ENCODE measurements at regions not wholly inside any gene's neighbourhood (a gene's known extent, or its start where the extent isn't known, plus 50 kb on each side); places are given as distances from the start of the nearest gene placed in this dataset.

GRCh38 chr10:2680821-2681220 is 386.5 kb upstream of the PFKP start:
- H3K36me3 ChIP-seq, result no peaks in the 10 kb centered on the region
- H3K27ac ChIP-seq, result no peak overlapping the region
- no peak for DNase-seq (ENCODE audit: low read depth in 1 of 2, low spot score in 1 of 2)
- no peaks in the 10 kb centered on the region for H3K9me3 ChIP-seq (ENCODE audit: low read depth)
- TF ChIP-seq CTCF (IDR thresholded peaks at IDR 0.05; ENCODE audit: low read depth, low read length), result no peak
- H3K4me1 ChIP-seq (ENCODE audit: low read depth), result no peaks in the 10 kb centered on the region
- peaks cover 2% of the 10 kb centered on the region for H3K27me3 ChIP-seq
- no peak overlapping the region for H3K4me3 ChIP-seq

GRCh38 chr10:2679646-2680045 is 387.7 kb upstream of the PFKP start:
- H3K4me3 ChIP-seq, result no peak overlapping the region
- H3K27me3 ChIP-seq, result no peaks in the 10 kb centered on the region
- H3K36me3 ChIP-seq, result no peaks in the 10 kb centered on the region
- no peaks in the 10 kb centered on the region for H3K4me1 ChIP-seq (ENCODE audit: low read depth)
- no peak for TF ChIP-seq CTCF (IDR thresholded peaks at IDR 0.05; ENCODE audit: low read depth, low read length)
- no peaks in the 10 kb centered on the region for H3K9me3 ChIP-seq (ENCODE audit: low read depth)
- no peak overlapping the region for H3K27ac ChIP-seq
- no peak for DNase-seq (ENCODE audit: low read depth in 1 of 2, low spot score in 1 of 2)

- no peak for TF ChIP-seq CTCF (IDR thresholded peaks at IDR 0.05; ENCODE audit: low read depth, low read length)
- H3K4me1 ChIP-seq (ENCODE audit: low read depth), result no peaks in the 10 kb centered on the region
- no peaks in the 10 kb centered on the region for H3K27me3 ChIP-seq
- no peak for DNase-seq (ENCODE audit: low read depth in 1 of 2, low spot score in 1 of 2)
- H3K36me3 ChIP-seq, result no peaks in the 10 kb centered on the region
- H3K9me3 ChIP-seq (ENCODE audit: low read depth), result no peaks in the 10 kb centered on the region
- no peak overlapping the region for H3K27ac ChIP-seq
- H3K4me3 ChIP-seq, result no peak overlapping the region
Observed at GRCh38 chr10:2676455-2676854, 390.9 kb upstream of the PFKP start.

- TF ChIP-seq CTCF (IDR thresholded peaks at IDR 0.05; ENCODE audit: low read depth, low read length), result no peak
- no peak for DNase-seq (ENCODE audit: low read depth in 1 of 2, low spot score in 1 of 2)
Observed at GRCh38 chr10:2674451-2674850, 392.9 kb upstream of the PFKP start.

GRCh38 chr10:2670864-2671263 is 396.5 kb upstream of the PFKP start:
- DNase-seq (ENCODE audit: low read depth in 1 of 2, low spot score in 1 of 2), result no peak
- TF ChIP-seq CTCF (IDR thresholded peaks at IDR 0.05; ENCODE audit: low read depth, low read length), result no peak
- no peak overlapping the region for H3K27ac ChIP-seq

More at GRCh38 chr10:2674451-2674850, 392.9 kb upstream of the PFKP start:
- Histone ChIP-seq H3K4me1 (ENCODE audit: low read depth) (no peaks in the 10 kb centered on the region), H3K27me3 (no peaks in the 10 kb centered on the region), H3K9me3 (ENCODE audit: low read depth) (no peaks in the 10 kb centered on the region), H3K27ac (no peak overlapping the region), H3K4me3 (no peak overlapping the region), H3K36me3 (no peaks in the 10 kb centered on the region)

GRCh38 chr10:2665772-2666171 is 401.6 kb upstream of the PFKP start:
- TF ChIP-seq CTCF (IDR thresholded peaks at IDR 0.05; ENCODE audit: low read depth, low read length), result no peak
- Histone ChIP-seq H3K27ac (no peak overlapping the region), H3K4me3 (no peak overlapping the region), H3K4me1 (ENCODE audit: low read depth) (no peaks in the 10 kb centered on the region), H3K36me3 (no peaks in the 10 kb centered on the region), H3K9me3 (ENCODE audit: low read depth) (no peaks in the 10 kb centered on the region), H3K27me3 (no peaks in the 10 kb centered on the region)
- no peak for DNase-seq (ENCODE audit: low read depth in 1 of 2, low spot score in 1 of 2)

More at GRCh38 chr10:2670864-2671263, 396.5 kb upstream of the PFKP start:
- Histone ChIP-seq H3K36me3 (no peaks in the 10 kb centered on the region), H3K9me3 (ENCODE audit: low read depth) (no peaks in the 10 kb centered on the region), H3K4me1 (ENCODE audit: low read depth) (no peaks in the 10 kb centered on the region), H3K27me3 (no peaks in the 10 kb centered on the region), H3K4me3 (no peak overlapping the region)

Measured in cardiac muscle cell (in vitro differentiated cells and primary cell).